Heart left ventricle (tissue), 16 donors: ENCODE measurements at regions not wholly inside any gene's neighbourhood (a gene's known extent, or its start where the extent isn't known, plus 50 kb on each side); places are given as distances from the start of the nearest gene placed in this dataset.

Experiments used
- ATAC-seq, 4 donors: fragments of 200-7000 bp; cut with Tn5 transposase; one replicate each; pipeline ENCODE4 v1.9.1; 2020 to 2022; ENCODE audit warnings: moderate library complexity in 4 of 4, mild to moderate bottlenecking in 3 of 4, moderate number of reproducible peaks in 1 of 4
- DNase-seq, 5 donors: peaks; one replicate each; pipeline ENCODE4 v3.0.0-alpha.2; 2020
- H3K27ac ChIP-seq, 12 donors: fragments of 200-600 bp; sonication (generic) in 4 of 12; one replicate each; pipeline versions ENCODE4 v1.5.0 to v1.8.0; 2016 to 2022; ENCODE audit warnings: mild to moderate bottlenecking in 2 of 12
- H3K27me3 ChIP-seq, 9 donors: fragments of 200-600 bp; sonication (generic) in 2 of 9; one replicate each; pipeline versions ENCODE4 v1.5.1 to v1.8.0; 2016 to 2022; ENCODE audit warnings: mild to moderate bottlenecking in 3 of 9
- H3K36me3 ChIP-seq, 9 donors: fragments of 200-600 bp; sonication (generic) in 2 of 9; one replicate each; pipeline versions ENCODE4 v1.5.0 to v1.8.0; 2018 to 2022; ENCODE audit warnings: mild to moderate bottlenecking in 2 of 9
- H3K4me1 ChIP-seq, 12 donors: fragments of 200-600 bp; sonication (generic) in 4 of 12; one replicate each; pipeline versions ENCODE4 v1.5.0 to v1.8.0; 2016 to 2022; ENCODE audit warnings: mild to moderate bottlenecking in 3 of 12
- H3K4me3 ChIP-seq, 12 donors: fragments of 200-600 bp; sonication (generic) in 4 of 12; one replicate each; pipeline versions ENCODE4 v1.5.0 to v1.8.0; 2017 to 2022; ENCODE audit warnings: mild to moderate bottlenecking in 9 of 12, moderate library complexity in 4 of 12
- H3K9me3 ChIP-seq, 12 donors: fragments of 200-600 bp; sonication (generic) in 4 of 12; one replicate each; pipeline versions ENCODE4 v1.5.0 to v1.8.0; 2016 to 2022; ENCODE audit warnings: mild to moderate bottlenecking in 1 of 12
- POLR2A ChIP-seq, 2 donors: fragments of 450-650 bp; IDR thresholded peaks; one replicate each; pipeline ENCODE4 v1.6.1; 2017; ENCODE audit warnings: antibody characterized with exemption in 2 of 2, mild to moderate bottlenecking in 2 of 2, moderate library complexity in 2 of 2
- WGBS, 4 donors: extraction: QIAGEN DNeasy Blood & Tissue Kit in 2 of 4; methylation state at CpG; one replicate each; pipeline versions ENCODE4 v1.1.5 to v1.1.7; 2013 to 2018; 5-methylcytosine and 5-hydroxymethylcytosine counted together
- intact Hi-C, 10 donors: fragments of 100-400 bp; cut with DNase I; formaldehyde crosslinking; loops; one replicate each; pipeline versions ENCODE4 v1.11.1 to v1.14.2; 2022
- TF ChIP-seq, protein P1 (sequence below), 12 donors: fragments of 200-600 bp; sonication (generic) in 4 of 12; IDR thresholded peaks; one replicate each; pipeline versions ENCODE4 v1.5.0 to v1.8.0; 2018 to 2022; ENCODE audit warnings: antibody characterized with exemption in 12 of 12, mild to moderate bottlenecking in 5 of 12
- donor health status: ischemic (EF 13 %, LVEDD 7.1; RV severe dilation, severe dysfunction).
- donor health status: healthy with polysubstance abuse.
- donor health status: DM: no; HTN: yes; CAD: no.
- donor health status: DM: no; HTN: no; CAD: no.
- donor health status: ischemic (EF 25% LVEDD 6.9; RV normal size, moderate dysfunction).
- donor health status: ischemic (EF 25% LVEDD 5.7; RV mildly dilated, moderate dysfunction).
- donor health status: healthy.
- donor health status: DM: yes; HTN: yes; CAD: no.
- donor health status: ischemic (EF 35%, LVEDD 5.7; RV mildly dilated, moderate dysfunction).
- donor health status: nonischemic (EF 11% LVEDD 7.7; RV severe dilation, severe dysfunction).
- donor health status: DM: yes; HTN: yes; CAD: no.
- donor health status: PGD.
- donor health status: ischemic (EF 29% LVEDD 5.4; RV normal size, mild dysfunction).
- donor health status: nonischemic (EF 23%, LVEDD 6.1; RV moderate dilation, normal function).

DNA sequence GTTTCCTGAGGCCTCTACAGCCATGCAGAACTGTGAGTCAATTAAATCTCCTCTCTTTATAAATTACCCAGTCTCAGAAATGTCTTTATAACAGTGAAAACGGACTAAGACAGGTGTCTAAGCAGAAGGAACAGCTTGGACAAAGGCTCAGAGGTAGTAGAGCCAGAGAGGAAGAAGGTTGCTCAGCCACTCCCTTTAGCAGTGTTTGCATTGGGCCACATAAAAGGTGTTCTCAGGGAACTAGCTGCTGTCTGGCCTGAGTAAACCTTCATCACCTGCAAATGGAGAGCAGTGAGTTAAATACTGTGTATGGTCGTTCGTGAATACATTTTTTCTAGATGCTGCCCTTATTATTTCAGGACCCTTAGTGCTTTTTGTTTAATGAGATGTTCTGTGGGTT, 383.4 kb downstream of the EFNB2 start:
- Histone ChIP-seq H3K27ac (no peak overlapping the region), H3K27me3 (no peaks in the 10 kb centered on the region), H3K4me3 (no peak overlapping the region), H3K36me3 (no peaks in the 10 kb centered on the region), H3K9me3 (no peaks in the 10 kb centered on the region), H3K4me1 (no peaks in the 10 kb centered on the region)
- intact Hi-C loops: no loop called here
- no peak for ATAC-seq
- TF ChIP-seq, protein P1, sequence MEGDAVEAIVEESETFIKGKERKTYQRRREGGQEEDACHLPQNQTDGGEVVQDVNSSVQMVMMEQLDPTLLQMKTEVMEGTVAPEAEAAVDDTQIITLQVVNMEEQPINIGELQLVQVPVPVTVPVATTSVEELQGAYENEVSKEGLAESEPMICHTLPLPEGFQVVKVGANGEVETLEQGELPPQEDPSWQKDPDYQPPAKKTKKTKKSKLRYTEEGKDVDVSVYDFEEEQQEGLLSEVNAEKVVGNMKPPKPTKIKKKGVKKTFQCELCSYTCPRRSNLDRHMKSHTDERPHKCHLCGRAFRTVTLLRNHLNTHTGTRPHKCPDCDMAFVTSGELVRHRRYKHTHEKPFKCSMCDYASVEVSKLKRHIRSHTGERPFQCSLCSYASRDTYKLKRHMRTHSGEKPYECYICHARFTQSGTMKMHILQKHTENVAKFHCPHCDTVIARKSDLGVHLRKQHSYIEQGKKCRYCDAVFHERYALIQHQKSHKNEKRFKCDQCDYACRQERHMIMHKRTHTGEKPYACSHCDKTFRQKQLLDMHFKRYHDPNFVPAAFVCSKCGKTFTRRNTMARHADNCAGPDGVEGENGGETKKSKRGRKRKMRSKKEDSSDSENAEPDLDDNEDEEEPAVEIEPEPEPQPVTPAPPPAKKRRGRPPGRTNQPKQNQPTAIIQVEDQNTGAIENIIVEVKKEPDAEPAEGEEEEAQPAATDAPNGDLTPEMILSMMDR (IDR thresholded peaks at IDR 0.05): no peak
- no peak for TF ChIP-seq POLR2A (IDR thresholded peaks at IDR 0.05)
- no peak for DNase-seq
- 91 to 94% (median 93%) methylated on average over 3 of the region's 3 CpGs for WGBS, 4 donors

DNA sequence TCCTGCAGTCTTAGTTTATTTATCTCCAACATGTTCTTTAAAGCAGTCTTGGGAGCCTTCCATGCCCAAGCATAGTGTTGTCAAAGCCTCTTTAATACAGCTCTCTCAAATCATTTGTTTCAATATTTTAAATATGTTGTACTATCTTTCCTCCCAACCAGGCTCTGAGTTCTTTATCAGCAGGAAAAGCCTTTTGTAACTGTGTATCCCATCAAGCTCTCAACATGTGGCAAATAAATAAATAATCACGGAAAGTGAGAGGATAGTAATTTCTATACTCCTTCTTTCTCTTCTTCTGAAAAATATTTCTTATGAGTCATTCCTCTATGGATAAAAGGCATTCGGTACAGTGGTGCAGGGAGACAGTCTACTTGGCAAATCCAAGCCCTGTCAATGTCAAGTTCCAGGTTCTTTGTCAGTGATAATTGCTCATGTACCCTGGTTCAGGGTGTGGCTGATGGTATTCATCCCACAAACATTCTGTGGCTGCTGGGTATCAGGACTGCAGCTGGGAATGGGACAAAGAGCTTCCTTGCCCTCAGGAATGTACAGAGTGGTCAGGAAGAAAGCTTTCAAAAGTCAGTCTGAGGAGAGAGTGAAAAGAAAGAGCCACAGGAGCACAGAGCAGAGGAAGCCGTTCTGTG, 384.3 kb downstream of the EFNB2 start:
- intact Hi-C loops: no loop called here
- TF ChIP-seq, protein P1 (IDR thresholded peaks at IDR 0.05): no peak
- TF ChIP-seq POLR2A (IDR thresholded peaks at IDR 0.05): no peak
- Histone ChIP-seq H3K27ac (no peak overlapping the region), H3K9me3 (no peaks in the 10 kb centered on the region), H3K27me3 (no peaks in the 10 kb centered on the region), H3K36me3 (no peaks in the 10 kb centered on the region), H3K4me3 (no peak overlapping the region), H3K4me1 (no peaks in the 10 kb centered on the region)
- DNase-seq (no peak), ATAC-seq (no peak)
- WGBS, 4 donors: 29 to 43% (median 40%) methylated on average over 3 of the region's 3 CpGs

DNA sequence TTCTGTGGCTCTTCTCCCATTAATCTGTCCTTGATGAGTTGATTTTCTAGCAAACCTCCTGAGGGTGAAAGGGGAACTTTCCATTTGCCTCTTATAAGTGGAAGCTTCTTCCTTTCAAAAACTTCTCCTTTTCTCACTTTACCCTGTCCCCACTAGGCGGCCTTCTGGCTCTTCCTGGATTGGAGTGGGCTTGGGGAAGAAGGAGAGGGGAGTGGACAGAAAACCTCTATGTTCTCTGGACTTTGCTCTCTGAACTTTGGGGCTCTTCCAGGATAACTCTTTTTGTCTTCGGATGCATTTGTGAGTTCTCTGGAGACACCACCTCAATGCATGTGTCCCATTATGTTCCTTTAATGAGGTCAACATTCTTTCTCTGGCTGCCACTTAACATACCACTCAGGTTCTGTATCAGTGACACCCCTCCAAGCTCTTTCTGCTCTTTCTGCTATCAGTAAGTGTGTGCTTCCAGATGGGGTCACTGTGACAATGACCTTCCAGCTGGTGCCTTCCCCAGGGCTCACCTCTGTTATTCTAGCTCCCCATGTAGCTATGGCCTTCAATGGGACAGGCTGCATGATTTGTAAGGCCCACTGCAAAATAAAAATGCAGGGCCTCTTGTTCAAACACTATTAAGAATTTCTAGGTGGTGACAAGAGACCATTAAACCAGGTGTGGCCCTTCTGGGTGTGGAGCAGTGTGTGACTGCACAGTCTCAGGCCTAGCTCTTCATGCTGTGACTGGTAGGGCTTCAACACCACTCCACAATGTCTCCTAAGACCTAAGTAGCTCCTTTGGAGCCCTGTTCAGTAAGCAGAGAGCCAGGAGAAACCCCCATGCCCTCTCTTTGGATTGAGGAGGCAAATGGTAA, 389.2 kb downstream of the EFNB2 start:
- no peak for TF ChIP-seq POLR2A (IDR thresholded peaks at IDR 0.05)
- TF ChIP-seq, protein P1 (IDR thresholded peaks at IDR 0.05): no peak
- 68 to 75% (median 70%) methylated on average over 2 of the region's 2 CpGs for WGBS, 4 donors

DNA sequence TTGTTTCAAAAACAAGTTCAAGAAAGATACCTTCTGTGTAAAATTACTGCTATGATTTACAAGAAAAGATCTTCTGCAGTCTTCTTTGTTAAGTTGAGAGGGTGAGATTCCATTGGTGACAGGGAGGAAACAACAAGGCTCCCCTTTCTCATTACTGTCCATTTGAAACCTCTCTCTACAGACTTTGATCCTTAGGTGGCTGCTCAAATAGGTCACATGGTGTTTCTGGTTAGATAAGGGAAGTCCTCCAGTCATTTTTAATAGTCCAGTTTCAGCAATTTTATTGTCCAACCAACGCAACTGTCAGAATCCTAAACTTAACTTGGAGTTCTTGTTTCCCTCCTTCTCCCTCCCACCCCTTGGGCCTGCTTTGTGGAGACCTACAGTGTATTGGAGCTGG, 390.4 kb downstream of the EFNB2 start:
- TF ChIP-seq, protein P1 (IDR thresholded peaks at IDR 0.05): no peak
- no peak for TF ChIP-seq POLR2A (IDR thresholded peaks at IDR 0.05)
- no peak overlapping the region for H3K27ac ChIP-seq
- H3K9me3 ChIP-seq: no peaks in the 10 kb centered on the region
- H3K4me3 ChIP-seq: no peak overlapping the region
- H3K4me1 ChIP-seq: no peaks in the 10 kb centered on the region
- DNase-seq (no peak), ATAC-seq (no peak)
- WGBS, 4 donors: 85 to 97% (median 95%) methylated on average over 1 of the region's 1 CpG
- intact Hi-C loops: no loop called here
- H3K36me3 ChIP-seq: no peaks in the 10 kb centered on the region
- no peaks in the 10 kb centered on the region for H3K27me3 ChIP-seq

More for the DNA sequence above, 389.2 kb downstream of the EFNB2 start:
- H3K9me3 ChIP-seq: no peaks in the 10 kb centered on the region
- ATAC-seq: no peak
- DNase-seq: no peak
- intact Hi-C loops: no loop called here
- H3K27me3 ChIP-seq: no peaks in the 10 kb centered on the region
- no peaks in the 10 kb centered on the region for H3K36me3 ChIP-seq
- H3K4me1 ChIP-seq: no peaks in the 10 kb centered on the region
- H3K27ac ChIP-seq: no peak overlapping the region
- no peak overlapping the region for H3K4me3 ChIP-seq
